ENCODE measurements at regions not wholly inside any gene's neighbourhood (a gene's known extent, or its start where the extent isn't known, plus 50 kb on each side); places are given as distances from the start of the nearest gene placed in this dataset.

DNA sequence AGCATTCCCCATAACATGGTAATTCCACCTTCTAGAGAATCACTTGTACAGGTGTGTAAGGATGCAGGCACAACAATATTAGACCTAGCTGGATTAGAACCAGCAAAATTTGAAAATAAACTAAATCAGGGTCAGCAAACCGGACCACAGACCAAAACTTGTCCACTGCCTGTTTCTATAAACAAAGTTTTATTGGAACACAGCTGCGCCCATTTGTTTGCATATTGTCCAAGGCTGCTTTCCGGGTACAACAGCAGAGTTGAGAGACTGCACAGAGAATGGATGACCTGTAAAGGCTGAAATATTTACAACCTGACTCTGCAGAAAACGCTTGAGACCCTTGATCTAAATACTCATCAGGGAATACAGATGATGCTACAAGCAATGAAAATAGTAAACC is 73.6 kb upstream of the SLC45A1 start (continued):
- TF ChIP-seq, protein P1, sequence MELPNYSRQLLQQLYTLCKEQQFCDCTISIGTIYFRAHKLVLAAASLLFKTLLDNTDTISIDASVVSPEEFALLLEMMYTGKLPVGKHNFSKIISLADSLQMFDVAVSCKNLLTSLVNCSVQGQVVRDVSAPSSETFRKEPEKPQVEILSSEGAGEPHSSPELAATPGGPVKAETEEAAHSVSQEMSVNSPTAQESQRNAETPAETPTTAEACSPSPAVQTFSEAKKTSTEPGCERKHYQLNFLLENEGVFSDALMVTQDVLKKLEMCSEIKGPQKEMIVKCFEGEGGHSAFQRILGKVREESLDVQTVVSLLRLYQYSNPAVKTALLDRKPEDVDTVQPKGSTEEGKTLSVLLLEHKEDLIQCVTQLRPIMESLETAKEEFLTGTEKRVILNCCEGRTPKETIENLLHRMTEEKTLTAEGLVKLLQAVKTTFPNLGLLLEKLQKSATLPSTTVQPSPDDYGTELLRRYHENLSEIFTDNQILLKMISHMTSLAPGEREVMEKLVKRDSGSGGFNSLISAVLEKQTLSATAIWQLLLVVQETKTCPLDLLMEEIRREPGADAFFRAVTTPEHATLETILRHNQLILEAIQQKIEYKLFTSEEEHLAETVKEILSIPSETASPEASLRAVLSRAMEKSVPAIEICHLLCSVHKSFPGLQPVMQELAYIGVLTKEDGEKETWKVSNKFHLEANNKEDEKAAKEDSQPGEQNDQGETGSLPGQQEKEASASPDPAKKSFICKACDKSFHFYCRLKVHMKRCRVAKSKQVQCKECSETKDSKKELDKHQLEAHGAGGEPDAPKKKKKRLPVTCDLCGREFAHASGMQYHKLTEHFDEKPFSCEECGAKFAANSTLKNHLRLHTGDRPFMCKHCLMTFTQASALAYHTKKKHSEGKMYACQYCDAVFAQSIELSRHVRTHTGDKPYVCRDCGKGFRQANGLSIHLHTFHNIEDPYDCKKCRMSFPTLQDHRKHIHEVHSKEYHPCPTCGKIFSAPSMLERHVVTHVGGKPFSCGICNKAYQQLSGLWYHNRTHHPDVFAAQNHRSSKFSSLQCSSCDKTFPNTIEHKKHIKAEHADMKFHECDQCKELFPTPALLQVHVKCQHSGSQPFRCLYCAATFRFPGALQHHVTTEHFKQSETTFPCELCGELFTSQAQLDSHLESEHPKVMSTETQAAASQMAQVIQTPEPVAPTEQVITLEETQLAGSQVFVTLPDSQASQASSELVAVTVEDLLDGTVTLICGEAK (IDR thresholded peaks at IDR 0.05) = no peak
- TF ChIP-seq, protein P1 (CRISPR knock-in tag; IDR thresholded peaks at IDR 0.05) = peak; percentile 88
- no peak for TF ChIP-seq ZFX (CRISPR knock-in tag; IDR thresholded peaks at IDR 0.05; ENCODE audit: low read depth)
- TF ChIP-seq NR2F6 (IDR thresholded peaks at IDR 0.05) = no peak
- TF ChIP-seq NR2F6 (CRISPR knock-in tag; IDR thresholded peaks at IDR 0.05) = no peak
- TF ChIP-seq ZKSCAN5 (CRISPR knock-in tag; IDR thresholded peaks at IDR 0.05) = no peak
- no peak for TF ChIP-seq MEF2D (CRISPR knock-in tag; IDR thresholded peaks at IDR 0.05)
- TF ChIP-seq POLR2A (IDR thresholded peaks at IDR 0.05; ENCODE audit: insufficient read depth in 1 of 2, low read depth in 2 of 2, low read length in 2 of 2) = no peak
